NB4 (cell line): ENCODE measurements at regions not wholly inside any gene's neighbourhood (a gene's known extent, or its start where the extent isn't known, plus 50 kb on each side); places are given as distances from the start of the nearest gene placed in this dataset.

Experiments used
- DNase-seq: peaks from one replicate; pipeline ENCODE4 v3.0.0; 2010; ENCODE audit warnings: low read depth
- H3K4me3 ChIP-seq: one replicate; pipeline ENCODE4 v1.5.1; 2011; ENCODE audit warnings: mild to moderate bottlenecking, low read depth, low read length, moderate library complexity
- CTCF ChIP-seq: IDR thresholded peaks from one replicate; pipeline ENCODE4 v1.5.1; 2012; ENCODE audit warnings: low read depth, low read length
- MAX ChIP-seq: IDR thresholded peaks from 2 replicates; pipeline ENCODE4 v1.6.1; 2011; ENCODE audit warnings: low read depth, low read length
- MYC ChIP-seq: IDR thresholded peaks from 2 replicates; pipeline ENCODE4 v1.6.1; 2011; ENCODE audit warnings: low read depth, low read length
- POLR2A ChIP-seq: IDR thresholded peaks from 2 replicates; pipeline ENCODE4 v1.6.1; 2011; ENCODE audit warnings: mild to moderate bottlenecking; ENCODE audit not compliant: insufficient read length; ENCODE audit errors: extremely low read depth

- no peak for DNase-seq
- H3K4me3 ChIP-seq = no peak overlapping the region
- TF ChIP-seq POLR2A = no peak
- no peak for TF ChIP-seq MYC
- TF ChIP-seq MAX = no peak
- TF ChIP-seq CTCF = no peak
These were observed 433.7 kb downstream of the GPM6A start for GRCh38 chr4:175378372-175378771.

GRCh38 chr4:175380841-175381240 lies 431.2 kb downstream of the GPM6A start:
- no peak for DNase-seq
- H3K4me3 ChIP-seq = no peak overlapping the region
- TF ChIP-seq CTCF (no peak), POLR2A (no peak), MAX (no peak), MYC (no peak)

DNA sequence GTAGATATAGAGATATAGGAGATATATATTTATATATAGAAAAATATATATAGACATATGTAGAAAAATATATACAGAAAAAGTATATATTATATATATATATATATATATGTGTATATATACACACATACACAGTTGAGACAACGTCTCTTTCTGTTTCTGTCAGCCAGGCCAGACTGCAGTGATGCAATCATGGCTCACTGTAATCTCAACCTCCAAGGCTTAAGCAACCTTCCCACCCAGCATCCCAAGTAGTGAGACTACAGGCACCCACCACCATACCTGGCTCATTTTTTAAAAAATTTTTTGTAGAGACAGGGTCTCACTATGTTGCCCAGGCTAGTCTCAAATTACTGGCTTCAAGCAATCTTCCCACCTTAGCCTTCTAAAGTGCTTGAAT lies 426.3 kb downstream of the GPM6A start:
- DNase-seq = no peak
- TF ChIP-seq MYC (no peak), POLR2A (no peak), MAX (no peak), CTCF (no peak)
- no peak overlapping the region for H3K4me3 ChIP-seq

- TF ChIP-seq CTCF (no peak), MYC (no peak), MAX (no peak), POLR2A (no peak)
- DNase-seq = no peak
- H3K4me3 ChIP-seq = no peak overlapping the region
These were observed 425.1 kb downstream of the GPM6A start for GRCh38 chr4:175386776-175387507.

- no peak for DNase-seq
- TF ChIP-seq CTCF = no peak
- TF ChIP-seq MAX = no peak
- TF ChIP-seq POLR2A = no peak
- TF ChIP-seq MYC = no peak
- no peak overlapping the region for H3K4me3 ChIP-seq
These were observed 417.9 kb downstream of the GPM6A start for GRCh38 chr4:175394208-175394607.
